ENCODE measurements at regions not wholly inside any gene's neighbourhood (a gene's known extent, or its start where the extent isn't known, plus 50 kb on each side); places are given as distances from the start of the nearest gene placed in this dataset.

GRCh38 chr2:195579776-195580555, 77.1 kb upstream of the SLC39A10 start:
- no peaks in the 10 kb centered on the region for H3K27me3 ChIP-seq (ENCODE audit: insufficient read depth, low read depth, severe bottlenecking)
- no peak for DNase-seq
- no peak for TF ChIP-seq CTCF (IDR thresholded peaks at IDR 0.05; ENCODE audit: low read depth, low read length)
- H3K27ac ChIP-seq, result no peak overlapping the region
- no peaks in the 10 kb centered on the region for H3K9me3 ChIP-seq (ENCODE audit: severe bottlenecking)
- no peaks in the 10 kb centered on the region for H3K36me3 ChIP-seq
- no peak overlapping the region for H3K4me3 ChIP-seq (ENCODE audit: low read depth, low read length)

GRCh38 chr2:195575879-195576401, 81.1 kb upstream of the SLC39A10 start:
- no peaks in the 10 kb centered on the region for H3K36me3 ChIP-seq
- H3K9me3 ChIP-seq (ENCODE audit: severe bottlenecking), result no peaks in the 10 kb centered on the region
- H3K27ac ChIP-seq, result no peak overlapping the region
- no peak for TF ChIP-seq CTCF (IDR thresholded peaks at IDR 0.05; ENCODE audit: low read depth, low read length)
- no peak for DNase-seq
- no peaks in the 10 kb centered on the region for H3K27me3 ChIP-seq (ENCODE audit: insufficient read depth, low read depth, severe bottlenecking)
- H3K4me3 ChIP-seq (ENCODE audit: low read depth, low read length), result no peak overlapping the region

- Histone ChIP-seq H3K36me3 (no peaks in the 10 kb centered on the region), H3K27me3 (ENCODE audit: insufficient read depth, low read depth, severe bottlenecking) (no peaks in the 10 kb centered on the region), H3K4me3 (ENCODE audit: low read depth, low read length) (no peak overlapping the region), H3K9me3 (ENCODE audit: severe bottlenecking) (no peaks in the 10 kb centered on the region), H3K27ac (no peak overlapping the region)
- DNase-seq, result no peak
- TF ChIP-seq CTCF (IDR thresholded peaks at IDR 0.05; ENCODE audit: low read depth, low read length), result no peak
Measured at GRCh38 chr2:195575016-195575415, 82.0 kb upstream of the SLC39A10 start.

GRCh38 chr2:195574312-195574711, 82.7 kb upstream of the SLC39A10 start:
- Histone ChIP-seq H3K9me3 (ENCODE audit: severe bottlenecking) (no peaks in the 10 kb centered on the region), H3K36me3 (no peaks in the 10 kb centered on the region), H3K4me3 (ENCODE audit: low read depth, low read length) (no peak overlapping the region), H3K27me3 (ENCODE audit: insufficient read depth, low read depth, severe bottlenecking) (no peaks in the 10 kb centered on the region), H3K27ac (no peak overlapping the region)
- no peak for TF ChIP-seq CTCF (IDR thresholded peaks at IDR 0.05; ENCODE audit: low read depth, low read length)
- DNase-seq, result no peak

- DNase-seq, result no peak
- H3K27ac ChIP-seq, result no peak overlapping the region
- TF ChIP-seq CTCF (IDR thresholded peaks at IDR 0.05; ENCODE audit: low read depth, low read length), result no peak
- H3K27me3 ChIP-seq (ENCODE audit: insufficient read depth, low read depth, severe bottlenecking), result no peaks in the 10 kb centered on the region
- no peaks in the 10 kb centered on the region for H3K36me3 ChIP-seq
- no peak overlapping the region for H3K4me3 ChIP-seq (ENCODE audit: low read depth, low read length)
- no peaks in the 10 kb centered on the region for H3K9me3 ChIP-seq (ENCODE audit: severe bottlenecking)
Measured at GRCh38 chr2:195572895-195573683, 83.9 kb upstream of the SLC39A10 start.

All from WERI-Rb-1 (cell line).